ENCODE measurements at regions not wholly inside any gene's neighbourhood (a gene's known extent, or its start where the extent isn't known, plus 50 kb on each side); places are given as distances from the start of the nearest gene placed in this dataset.

- TF ChIP-seq POLR2A (IDR thresholded peaks at IDR 0.05; ENCODE audit: extremely low read depth, insufficient read length) (no peak), MYC (IDR thresholded peaks at IDR 0.05; ENCODE audit: low read depth, low read length) (no peak), MAX (IDR thresholded peaks at IDR 0.05; ENCODE audit: low read depth, low read length) (no peak), CTCF (IDR thresholded peaks at IDR 0.05; ENCODE audit: low read depth, low read length) (no peak)
- peak; percentile 27 for DNase-seq (ENCODE audit: low read depth)
- no peak overlapping the region for H3K4me3 ChIP-seq (ENCODE audit: low read depth, low read length)
Measured at GRCh38 chr14:61121355-61121787, 140.3 kb downstream of the SLC38A6 start.

- TF ChIP-seq POLR2A (IDR thresholded peaks at IDR 0.05; ENCODE audit: extremely low read depth, insufficient read length), result no peak
- H3K4me3 ChIP-seq (ENCODE audit: low read depth, low read length), result no peak overlapping the region
Measured at GRCh38 chr14:61120576-61120975, 139.5 kb downstream of the SLC38A6 start.

GRCh38 chr14:61119006-61119405 lies 138.0 kb downstream of the SLC38A6 start:
- H3K4me3 ChIP-seq (ENCODE audit: low read depth, low read length), result no peak overlapping the region
- TF ChIP-seq MAX (IDR thresholded peaks at IDR 0.05; ENCODE audit: low read depth, low read length), result no peak
- no peak for TF ChIP-seq CTCF (IDR thresholded peaks at IDR 0.05; ENCODE audit: low read depth, low read length)
- DNase-seq (ENCODE audit: low read depth), result no peak

More at GRCh38 chr14:61120576-61120975, 139.5 kb downstream of the SLC38A6 start:
- DNase-seq (ENCODE audit: low read depth), result no peak

- no peak for DNase-seq (ENCODE audit: low read depth)
- H3K4me3 ChIP-seq (ENCODE audit: low read depth, low read length), result no peak overlapping the region
- TF ChIP-seq POLR2A (IDR thresholded peaks at IDR 0.05; ENCODE audit: extremely low read depth, insufficient read length), result no peak
- no peak for TF ChIP-seq MYC (IDR thresholded peaks at IDR 0.05; ENCODE audit: low read depth, low read length)
- TF ChIP-seq MAX (IDR thresholded peaks at IDR 0.05; ENCODE audit: low read depth, low read length), result no peak
- TF ChIP-seq CTCF (IDR thresholded peaks at IDR 0.05; ENCODE audit: low read depth, low read length), result no peak
Measured at GRCh38 chr14:61116369-61116768, 135.3 kb downstream of the SLC38A6 start.

- H3K4me3 ChIP-seq (ENCODE audit: low read depth, low read length), result no peak overlapping the region
- TF ChIP-seq CTCF (IDR thresholded peaks at IDR 0.05; ENCODE audit: low read depth, low read length), result no peak
- no peak for TF ChIP-seq MYC (IDR thresholded peaks at IDR 0.05; ENCODE audit: low read depth, low read length)
- TF ChIP-seq POLR2A (IDR thresholded peaks at IDR 0.05; ENCODE audit: extremely low read depth, insufficient read length), result no peak
- no peak for TF ChIP-seq MAX (IDR thresholded peaks at IDR 0.05; ENCODE audit: low read depth, low read length)
- peak; percentile 84 for DNase-seq (ENCODE audit: low read depth)
Measured at GRCh38 chr14:61113561-61114225, 132.6 kb downstream of the SLC38A6 start.

- H3K4me3 ChIP-seq (ENCODE audit: low read depth, low read length), result no peak overlapping the region
Measured at GRCh38 chr14:61112506-61112905, 131.5 kb downstream of the SLC38A6 start.

More at GRCh38 chr14:61112506-61112905, 131.5 kb downstream of the SLC38A6 start:
- DNase-seq (ENCODE audit: low read depth), result no peak
- TF ChIP-seq MYC (IDR thresholded peaks at IDR 0.05; ENCODE audit: low read depth, low read length), result no peak
- TF ChIP-seq POLR2A (IDR thresholded peaks at IDR 0.05; ENCODE audit: extremely low read depth, insufficient read length), result no peak
- no peak for TF ChIP-seq CTCF (IDR thresholded peaks at IDR 0.05; ENCODE audit: low read depth, low read length)
- TF ChIP-seq MAX (IDR thresholded peaks at IDR 0.05; ENCODE audit: low read depth, low read length), result no peak
